GM23248 (cell line): ENCODE measurements at regions not wholly inside any gene's neighbourhood (a gene's known extent, or its start where the extent isn't known, plus 50 kb on each side); places are given as distances from the start of the nearest gene placed in this dataset.

Experiments used
- DNase-seq: peaks from one replicate; pipeline ENCODE4 v3.0.0-alpha.2; 2015
- H2AFZ ChIP-seq: fragments of 200-600 bp; sonication (generic); 2 replicates; pipeline ENCODE4 v1.6.1; 2016; ENCODE audit warnings: antibody characterized with exemption
- H3F3A ChIP-seq: fragments of 200-600 bp; sonication (generic); 2 replicates; pipeline ENCODE4 v1.6.1; 2016; ENCODE audit warnings: mild to moderate bottlenecking, antibody characterized with exemption, mixed run types; ENCODE audit not compliant: insufficient read depth
- H3K27ac ChIP-seq: fragments of 200-600 bp; sonication (generic); 2 replicates; pipeline ENCODE4 v1.5.1; 2016; ENCODE audit warnings: mild to moderate bottlenecking
- H3K27me3 ChIP-seq: fragments of 200-600 bp; sonication (generic); replicated peaks from 2 replicates; pipeline ENCODE4 v1.6.1; 2016; ENCODE audit warnings: mild to moderate bottlenecking; ENCODE audit not compliant: insufficient read depth
- H3K36me3 ChIP-seq: fragments of 200-600 bp; sonication (generic); 2 replicates; pipeline ENCODE4 v1.6.1; 2016; ENCODE audit warnings: low read depth, mild to moderate bottlenecking
- H3K4me1 ChIP-seq: fragments of 200-600 bp; sonication (generic); 2 replicates; pipeline ENCODE4 v1.6.1; 2016; ENCODE audit warnings: mild to moderate bottlenecking; ENCODE audit not compliant: insufficient read depth
- H3K4me2 ChIP-seq: fragments of 200-600 bp; sonication (generic); one replicate; pipeline ENCODE4 v1.6.1; 2016; ENCODE audit warnings: mild to moderate bottlenecking; ENCODE audit not compliant: unreplicated experiment
- H3K4me3 ChIP-seq: fragments of 200-600 bp; sonication (generic); 2 replicates; pipeline ENCODE4 v1.5.1; 2016; ENCODE audit warnings: mild to moderate bottlenecking
- H3K79me2 ChIP-seq: fragments of 200-600 bp; sonication (generic); 2 replicates; pipeline ENCODE4 v1.6.1; 2016; ENCODE audit warnings: mild to moderate bottlenecking; ENCODE audit not compliant: insufficient read depth
- H3K9ac ChIP-seq: fragments of 200-600 bp; sonication (generic); 2 replicates; pipeline ENCODE4 v1.6.1; 2016; ENCODE audit warnings: mild to moderate bottlenecking
- H3K9me2 ChIP-seq: fragments of 200-600 bp; sonication (generic); 2 replicates; pipeline ENCODE4 v1.6.1; 2016; ENCODE audit warnings: mixed run types, mild to moderate bottlenecking, moderate library complexity; ENCODE audit not compliant: insufficient read depth
- H3K9me3 ChIP-seq: fragments of 200-600 bp; sonication (generic); one replicate; pipeline ENCODE4 v1.6.1; 2017; ENCODE audit warnings: low read depth
- H4K20me1 ChIP-seq: fragments of 200-600 bp; sonication (generic); 2 replicates; pipeline ENCODE4 v1.6.0; 2016; ENCODE audit not compliant: insufficient read depth
- EZH2 ChIP-seq: fragments of 200-600 bp; sonication (generic); IDR thresholded peaks from 2 replicates; pipeline ENCODE4 v1.6.1; 2018; ENCODE audit warnings: antibody characterized with exemption, mild to moderate bottlenecking; ENCODE audit not compliant: insufficient read depth, poor library complexity, severe bottlenecking
- EZH2phosphoT487 ChIP-seq: fragments of 200-600 bp; sonication (generic); IDR thresholded peaks from 2 replicates; pipeline ENCODE4 v1.6.1; 2018; ENCODE audit warnings: antibody characterized with exemption, moderate library complexity, mild to moderate bottlenecking, low read depth; ENCODE audit not compliant: insufficient read depth
- WGBS, 2 experiments: methylation state at CpG; one replicate each; pipeline ENCODE4 v1.1.6; 2015 to 2017; ENCODE audit warnings: low lambda C conversion rate in 2 of 2, low coverage in 1 of 2; ENCODE audit errors: missing lambda C conversion rate in 2 of 2; 5-methylcytosine and 5-hydroxymethylcytosine counted together
- in situ Hi-C: fragments of 300-500 bp; cut with MboI; formaldehyde crosslinking; loops from 2 replicates; pipeline ENCODE4 v1.15.0; 2020

GRCh38 chr6:68114463-68115047 lies 520.5 kb upstream of the ADGRB3 start:
- in situ Hi-C loops = no loop called here
- Histone ChIP-seq H3K36me3 (no peaks in the 10 kb centered on the region), H3K27ac (no peak overlapping the region), H3K9me2 (no peaks in the 10 kb centered on the region), H3F3A (no peaks in the 10 kb centered on the region), H3K27me3 (no peaks in the 10 kb centered on the region), H3K9ac (no peak overlapping the region), H4K20me1 (no peaks in the 10 kb centered on the region), H3K9me3 (no peaks in the 10 kb centered on the region), H3K79me2 (no peaks in the 10 kb centered on the region), H3K4me3 (no peak overlapping the region), H3K4me1 (no peaks in the 10 kb centered on the region), H2AFZ (no peak overlapping the region), H3K4me2 (no peak overlapping the region)
- 1 to 3% methylated on average over 4 of the region's 4 CpGs for WGBS, 2 experiments
- TF ChIP-seq EZH2 (no peak), EZH2phosphoT487 (no peak)
- no peak for DNase-seq

GRCh38 chr6:68108233-68108835 lies 526.7 kb upstream of the ADGRB3 start:
- H3K4me3 ChIP-seq = no peak overlapping the region
- no peak overlapping the region for H3K9ac ChIP-seq
- WGBS, 2 experiments = 15 to 23% methylated on average over 2 of the region's 2 CpGs
- in situ Hi-C loops = no loop called here
- H3K79me2 ChIP-seq = no peaks in the 10 kb centered on the region
- H3K4me2 ChIP-seq = no peak overlapping the region
- H3F3A ChIP-seq = no peaks in the 10 kb centered on the region
- no peak for DNase-seq
- no peak overlapping the region for H3K27ac ChIP-seq
- no peaks in the 10 kb centered on the region for H3K27me3 ChIP-seq
- no peaks in the 10 kb centered on the region for H3K9me2 ChIP-seq
- H4K20me1 ChIP-seq = no peaks in the 10 kb centered on the region
- no peaks in the 10 kb centered on the region for H3K9me3 ChIP-seq
- H2AFZ ChIP-seq = no peak overlapping the region
- H3K36me3 ChIP-seq = no peaks in the 10 kb centered on the region
- TF ChIP-seq EZH2phosphoT487 (no peak), EZH2 (no peak)
- H3K4me1 ChIP-seq = no peaks in the 10 kb centered on the region

- Histone ChIP-seq H3K9ac (no peak overlapping the region), H3K9me2 (no peaks in the 10 kb centered on the region), H3K27ac (no peak overlapping the region), H3K27me3 (no peaks in the 10 kb centered on the region), H3K9me3 (no peaks in the 10 kb centered on the region), H3K79me2 (no peaks in the 10 kb centered on the region), H3K4me2 (no peak overlapping the region), H4K20me1 (no peaks in the 10 kb centered on the region; the same call in 1 of the 2 replicates), H3F3A (no peaks in the 10 kb centered on the region), H3K36me3 (no peaks in the 10 kb centered on the region), H3K4me1 (no peaks in the 10 kb centered on the region), H3K4me3 (no peak overlapping the region), H2AFZ (no peak overlapping the region)
- TF ChIP-seq EZH2 (no peak), EZH2phosphoT487 (no peak)
- DNase-seq = no peak
- in situ Hi-C loops = no loop called here
Measured at GRCh38 chr6:68094070-68094469, 541.0 kb upstream of the ADGRB3 start.

GRCh38 chr6:68087399-68088133 lies 547.5 kb upstream of the ADGRB3 start:
- 8 to 10% methylated on average over 1 of the region's 1 CpG for WGBS, 2 experiments
- TF ChIP-seq EZH2phosphoT487 (no peak), EZH2 (no peak)
- Histone ChIP-seq H3K27me3 (no peaks in the 10 kb centered on the region), H4K20me1 (no peaks in the 10 kb centered on the region; the same call in 1 of the 2 replicates), H3F3A (no peaks in the 10 kb centered on the region), H3K9me2 (no peaks in the 10 kb centered on the region), H3K4me2 (no peak overlapping the region), H3K36me3 (no peaks in the 10 kb centered on the region), H3K4me1 (no peaks in the 10 kb centered on the region), H3K9me3 (no peaks in the 10 kb centered on the region), H3K79me2 (no peaks in the 10 kb centered on the region), H3K4me3 (no peak overlapping the region), H2AFZ (no peak overlapping the region), H3K9ac (no peak overlapping the region), H3K27ac (no peak overlapping the region)
- in situ Hi-C loops = no loop called here
- DNase-seq = no peak
